HCT116 (cell line): ENCODE measurements at regions not wholly inside any gene's neighbourhood (a gene's known extent, or its start where the extent isn't known, plus 50 kb on each side); places are given as distances from the start of the nearest gene placed in this dataset.

Experiments
- ATAC-seq: fragments of 200-7000 bp; cut with Tn5 transposase; 2 replicates; pipeline ENCODE4 v1.9.1; 2020; ENCODE audit warnings: mild to moderate bottlenecking, moderate library complexity
- BruUV-seq: library from RNA; stranded (reverse); fragments of 400-500 nt; replicated peaks from 2 replicates; lab custom pipeline; 2021; lab: Mats Ljungman, UMichigan
- CTCF ChIA-PET: fragments of 300-600 bp; sonication (Branson Sonifier 250); formaldehyde crosslinking; loops from one replicate; lab custom pipeline; 2021; ENCODE audit warnings: antibody characterized with exemption; lab: Charles Lee
- POLR2A ChIA-PET: fragments of 300-600, 350-600 bp; sonication (Branson Sonifier 250); formaldehyde crosslinking; loops from one replicate; lab custom pipeline; 2021; ENCODE audit warnings: antibody characterized with exemption; lab: Charles Lee
- RAD21 ChIA-PET, 2 experiments: fragments of 300-600 bp; sonication (Branson Sonifier 250); formaldehyde crosslinking; loops; one replicate each; lab custom pipeline; 2023; ENCODE audit warnings: low total read pairs in 2 of 2; ENCODE audit not compliant: uncharacterized antibody in 2 of 2, unreplicated experiment in 2 of 2, low non-redundant PET in 1 of 2; lab: Charles Lee
- DNase-seq: peaks from one replicate; pipeline ENCODE4 v3.0.0-alpha.2; 2010; ENCODE audit warnings: low read depth, low spot score
- H2AFZ ChIP-seq: fragments of 200-600 bp; shearing (Covaris generic), sonication (generic); 2 replicates; pipeline ENCODE4 v1.6.1; 2017; ENCODE audit warnings: low read depth, mixed run types, mixed read lengths, antibody characterized with exemption, low read length; ENCODE audit not compliant: poor library complexity, severe bottlenecking
- H3K27ac ChIP-seq: 2 replicates; pipeline ENCODE4 v1.5.1; 2012; ENCODE audit warnings: low read depth, low read length
- H3K27me3 ChIP-seq: fragments of 200-600 bp; sonication (generic); 2 replicates; pipeline ENCODE4 v1.6.1; 2016; ENCODE audit warnings: mixed run types, low read length, mixed read lengths; ENCODE audit not compliant: insufficient read depth
- H3K36me3 ChIP-seq, 2 experiments: fragments of 200-500 bp in 1 of 2; fragments of 200-600 bp in 1 of 2; sonication (Bioruptor generic) in 1 of 2; sonication (generic) in 1 of 2; 2 replicates each; pipeline versions ENCODE4 v1.5.1 to v1.6.1; 2014 to 2016; ENCODE audit warnings: low read length in 2 of 2, inconsistent platforms in 1 of 2, mixed read lengths in 1 of 2, mixed run types in 1 of 2; ENCODE audit not compliant: insufficient read depth in 2 of 2, control insufficient read depth in 1 of 2
- H3K4me1 ChIP-seq, 2 experiments: fragments of 200-600 bp in 1 of 2; sonication (generic) in 1 of 2; 2 replicates each; pipeline versions ENCODE4 v1.5.1 to v1.6.1; 2012 to 2017; ENCODE audit warnings: low read length in 2 of 2, inconsistent platforms in 1 of 2, mild to moderate bottlenecking in 1 of 2, mixed read lengths in 1 of 2, mixed run types in 1 of 2, moderate library complexity in 1 of 2; ENCODE audit not compliant: insufficient read depth in 2 of 2, control insufficient read depth in 1 of 2
- H3K4me2 ChIP-seq: fragments of 200-600 bp; sonication (generic); 2 replicates; pipeline ENCODE4 v1.6.1; 2017; ENCODE audit warnings: mixed run types, low read length, mixed read lengths
- H3K4me3 ChIP-seq, 2 experiments: fragments of 200-600 bp in 1 of 2; sonication (generic) in 1 of 2; replicated peaks in 1 of 2; 2 replicates each; pipeline ENCODE4 v1.5.1; 2011 to 2016; ENCODE audit warnings: low read length in 2 of 2, control low read depth in 1 of 2, low read depth in 1 of 2, mild to moderate bottlenecking in 1 of 2, mixed read lengths in 1 of 2, mixed run types in 1 of 2
- H3K79me2 ChIP-seq: fragments of 200-600 bp; sonication (generic); 2 replicates; pipeline ENCODE4 v1.6.1; 2017; ENCODE audit warnings: mild to moderate bottlenecking, mixed run types, low read length, moderate library complexity, mixed read lengths; ENCODE audit not compliant: insufficient read depth
- H3K9ac ChIP-seq: fragments of 200-600 bp; sonication (generic); 2 replicates; pipeline ENCODE4 v1.6.1; 2016; ENCODE audit warnings: low read length, mixed read lengths
- H3K9me2 ChIP-seq: fragments of 200-600 bp; sonication (generic), shearing (Covaris generic); 2 replicates; pipeline ENCODE4 v1.6.1; 2017; ENCODE audit warnings: mixed run types, mild to moderate bottlenecking, moderate library complexity; ENCODE audit not compliant: insufficient read depth
- H3K9me3 ChIP-seq, 2 experiments: fragments of 200-500 bp in 1 of 2; fragments of 200-600 bp in 1 of 2; sonication (Bioruptor generic) in 1 of 2; sonication (generic) in 1 of 2; 2 replicates each; pipeline ENCODE4 v1.6.1; 2014 to 2017; ENCODE audit warnings: low read length in 2 of 2, mixed read lengths in 2 of 2, inconsistent platforms in 1 of 2, low read depth in 1 of 2, mild to moderate bottlenecking in 1 of 2, mixed run types in 1 of 2, moderate library complexity in 1 of 2; ENCODE audit not compliant: control insufficient read depth in 1 of 2, insufficient read depth in 1 of 2
- H4K20me1 ChIP-seq: fragments of 200-600 bp; sonication (generic), shearing (Covaris generic); 2 replicates; pipeline ENCODE4 v1.6.1; 2017; ENCODE audit warnings: mixed run types, mild to moderate bottlenecking, moderate library complexity; ENCODE audit not compliant: insufficient read depth
- CBX3 ChIP-seq: IDR thresholded peaks from 2 replicates; pipeline ENCODE4 v1.6.1; 2012; ENCODE audit warnings: low read depth
- EGR1 ChIP-seq: IDR thresholded peaks from 2 replicates; pipeline ENCODE4 v1.6.1; 2012; ENCODE audit warnings: low read depth
- ELF1 ChIP-seq: IDR thresholded peaks from 2 replicates; pipeline ENCODE4 v1.6.1; 2012; ENCODE audit warnings: low read depth, borderline replicate concordance
- EZH2phosphoT487 ChIP-seq: fragments of 200-600 bp; IDR thresholded peaks from 2 replicates; pipeline ENCODE4 v1.6.1; 2018; ENCODE audit warnings: antibody characterized with exemption, borderline replicate concordance
- FOSL1 ChIP-seq: IDR thresholded peaks from 2 replicates; pipeline ENCODE4 v1.6.1; 2012; ENCODE audit warnings: low read depth
- POLR2A ChIP-seq: IDR thresholded peaks from 2 replicates; pipeline ENCODE4 v1.7.0; 2011; ENCODE audit warnings: borderline replicate concordance; ENCODE audit not compliant: insufficient read depth, insufficient read length; ENCODE audit errors: extremely low read depth
- POLR2AphosphoS5 ChIP-seq: IDR thresholded peaks from 2 replicates; pipeline ENCODE4 v1.6.1; 2011; ENCODE audit warnings: mild to moderate bottlenecking, low read depth, low read length, moderate library complexity
- SP1 ChIP-seq: IDR thresholded peaks from 2 replicates; pipeline ENCODE4 v1.6.1; 2012; ENCODE audit warnings: low read depth
- SRF ChIP-seq: IDR thresholded peaks from 2 replicates; pipeline ENCODE4 v1.6.1; 2012; ENCODE audit warnings: low read depth
- TCF7L2 ChIP-seq: IDR thresholded peaks from 2 replicates; pipeline ENCODE4 v1.7.0; 2011; ENCODE audit warnings: borderline replicate concordance, inconsistent platforms; ENCODE audit not compliant: insufficient read depth, insufficient read length; ENCODE audit errors: extremely low read depth
- ZFX ChIP-seq: fragments of 450-650 bp; IDR thresholded peaks from 2 replicates; pipeline ENCODE4 v1.6.1; 2017
- intact Hi-C: fragments of 100-400 bp; cut with micrococcal nuclease; formaldehyde crosslinking; loops from 2 replicates; pipeline ENCODE4 v1.10.0; 2022
- TF ChIP-seq, protein P1 (sequence below): IDR thresholded peaks from 2 replicates; pipeline ENCODE4 v1.6.1; 2011; ENCODE audit warnings: mild to moderate bottlenecking, low read length, moderate library complexity; ENCODE audit not compliant: insufficient replicate concordance; ENCODE audit errors: extremely low read depth
- TF ChIP-seq, protein P2 (sequence below): IDR thresholded peaks from 2 replicates; pipeline ENCODE4 v1.6.1; 2012; ENCODE audit warnings: low read depth
- TF ChIP-seq, protein P3 (sequence below): IDR thresholded peaks from 2 replicates; pipeline ENCODE4 v1.6.1; 2012

DNA sequence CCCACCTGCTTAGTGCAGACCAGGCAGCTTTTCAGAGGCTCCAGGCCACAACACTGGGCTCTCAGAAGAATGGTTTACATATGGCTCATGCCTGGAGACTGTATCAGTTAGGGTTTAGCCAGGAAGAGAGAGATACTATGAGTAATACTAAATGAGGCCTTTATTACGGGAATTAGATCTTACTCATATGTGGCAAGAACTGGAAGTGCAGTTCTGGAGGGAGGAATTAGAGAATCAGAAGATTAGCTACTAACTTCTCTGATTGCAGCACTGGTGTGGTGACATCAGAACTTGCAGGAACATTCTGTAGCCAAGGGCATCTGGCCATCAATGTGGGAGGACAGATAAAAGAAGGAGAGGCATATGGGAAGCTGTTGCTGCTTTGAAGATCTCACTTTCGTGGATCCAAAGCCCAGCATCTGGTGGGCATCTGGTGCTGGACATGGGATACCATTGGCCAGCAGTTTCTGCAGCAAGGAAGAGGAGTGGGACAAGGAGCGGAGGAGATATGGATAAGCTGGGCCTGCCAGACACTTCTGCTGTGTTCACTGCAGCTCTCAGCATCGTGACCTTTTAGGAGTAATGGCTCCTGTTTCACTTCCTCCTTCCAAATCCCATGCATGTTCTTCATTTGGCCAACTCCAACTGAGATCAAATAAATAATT lies 248.5 kb downstream of the BTBD3 start (continued):
- no peak for TF ChIP-seq ELF1
- TF ChIP-seq CBX3 = no peak
- TF ChIP-seq POLR2A = no peak
- TF ChIP-seq EZH2phosphoT487 = no peak
- TF ChIP-seq TCF7L2 = no peak
- TF ChIP-seq SRF = no peak
- no peak for TF ChIP-seq POLR2AphosphoS5
- TF ChIP-seq SP1 = no peak

DNA sequence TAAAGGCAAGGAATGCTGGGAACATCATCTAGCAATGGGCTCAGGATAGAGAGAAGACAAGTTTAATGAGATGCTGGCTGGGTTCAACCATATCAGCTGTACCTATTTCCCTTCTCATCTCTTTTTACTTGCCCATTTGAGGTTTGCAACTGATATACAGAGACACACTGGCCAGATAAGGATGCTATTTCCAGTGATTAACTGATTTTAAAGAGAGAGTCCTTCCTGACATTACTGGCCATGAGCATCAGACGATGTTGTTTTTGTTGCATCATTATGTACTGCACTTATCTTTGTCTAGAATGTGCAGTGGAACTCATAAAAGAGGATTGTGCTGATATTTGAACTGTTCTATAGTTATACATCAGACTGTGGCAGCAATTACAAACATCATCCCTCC lies 252.7 kb downstream of the BTBD3 start:
- Histone ChIP-seq H4K20me1 (no peaks in the 10 kb centered on the region), H3K9me2 (no peaks in the 10 kb centered on the region), H3K4me1 (no peaks in the 10 kb centered on the region), H3K27ac (no peak overlapping the region), H3K4me3 (no peak overlapping the region), H2AFZ (no peak overlapping the region), H3K4me2 (no peak overlapping the region), H3K36me3 (no peaks in the 10 kb centered on the region), H3K79me2 (no peaks in the 10 kb centered on the region), H3K27me3 (no peaks in the 10 kb centered on the region), H3K9ac (no peak overlapping the region), H3K9me3 (peaks cover 13 to 18% of the 10 kb centered on the region in 2 experiments; a peak in 2 of 4 replicates)
- no peak for ATAC-seq
- POLR2A ChIA-PET = no interaction called here
- CTCF ChIA-PET = no interaction called here
- RAD21 ChIA-PET = no interaction called here
- no peak for DNase-seq
- BruUV-seq = no TSS peak
- intact Hi-C loops = no loop called here
- TF ChIP-seq FOSL1 (no peak), SP1 (no peak), SRF (no peak), EGR1 (no peak), ELF1 (no peak), POLR2AphosphoS5 (no peak), ZFX (no peak)
- TF ChIP-seq, protein P1, sequence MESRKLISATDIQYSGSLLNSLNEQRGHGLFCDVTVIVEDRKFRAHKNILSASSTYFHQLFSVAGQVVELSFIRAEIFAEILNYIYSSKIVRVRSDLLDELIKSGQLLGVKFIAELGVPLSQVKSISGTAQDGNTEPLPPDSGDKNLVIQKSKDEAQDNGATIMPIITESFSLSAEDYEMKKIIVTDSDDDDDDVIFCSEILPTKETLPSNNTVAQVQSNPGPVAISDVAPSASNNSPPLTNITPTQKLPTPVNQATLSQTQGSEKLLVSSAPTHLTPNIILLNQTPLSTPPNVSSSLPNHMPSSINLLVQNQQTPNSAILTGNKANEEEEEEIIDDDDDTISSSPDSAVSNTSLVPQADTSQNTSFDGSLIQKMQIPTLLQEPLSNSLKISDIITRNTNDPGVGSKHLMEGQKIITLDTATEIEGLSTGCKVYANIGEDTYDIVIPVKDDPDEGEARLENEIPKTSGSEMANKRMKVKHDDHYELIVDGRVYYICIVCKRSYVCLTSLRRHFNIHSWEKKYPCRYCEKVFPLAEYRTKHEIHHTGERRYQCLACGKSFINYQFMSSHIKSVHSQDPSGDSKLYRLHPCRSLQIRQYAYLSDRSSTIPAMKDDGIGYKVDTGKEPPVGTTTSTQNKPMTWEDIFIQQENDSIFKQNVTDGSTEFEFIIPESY = no peak
- TF ChIP-seq, protein P2, sequence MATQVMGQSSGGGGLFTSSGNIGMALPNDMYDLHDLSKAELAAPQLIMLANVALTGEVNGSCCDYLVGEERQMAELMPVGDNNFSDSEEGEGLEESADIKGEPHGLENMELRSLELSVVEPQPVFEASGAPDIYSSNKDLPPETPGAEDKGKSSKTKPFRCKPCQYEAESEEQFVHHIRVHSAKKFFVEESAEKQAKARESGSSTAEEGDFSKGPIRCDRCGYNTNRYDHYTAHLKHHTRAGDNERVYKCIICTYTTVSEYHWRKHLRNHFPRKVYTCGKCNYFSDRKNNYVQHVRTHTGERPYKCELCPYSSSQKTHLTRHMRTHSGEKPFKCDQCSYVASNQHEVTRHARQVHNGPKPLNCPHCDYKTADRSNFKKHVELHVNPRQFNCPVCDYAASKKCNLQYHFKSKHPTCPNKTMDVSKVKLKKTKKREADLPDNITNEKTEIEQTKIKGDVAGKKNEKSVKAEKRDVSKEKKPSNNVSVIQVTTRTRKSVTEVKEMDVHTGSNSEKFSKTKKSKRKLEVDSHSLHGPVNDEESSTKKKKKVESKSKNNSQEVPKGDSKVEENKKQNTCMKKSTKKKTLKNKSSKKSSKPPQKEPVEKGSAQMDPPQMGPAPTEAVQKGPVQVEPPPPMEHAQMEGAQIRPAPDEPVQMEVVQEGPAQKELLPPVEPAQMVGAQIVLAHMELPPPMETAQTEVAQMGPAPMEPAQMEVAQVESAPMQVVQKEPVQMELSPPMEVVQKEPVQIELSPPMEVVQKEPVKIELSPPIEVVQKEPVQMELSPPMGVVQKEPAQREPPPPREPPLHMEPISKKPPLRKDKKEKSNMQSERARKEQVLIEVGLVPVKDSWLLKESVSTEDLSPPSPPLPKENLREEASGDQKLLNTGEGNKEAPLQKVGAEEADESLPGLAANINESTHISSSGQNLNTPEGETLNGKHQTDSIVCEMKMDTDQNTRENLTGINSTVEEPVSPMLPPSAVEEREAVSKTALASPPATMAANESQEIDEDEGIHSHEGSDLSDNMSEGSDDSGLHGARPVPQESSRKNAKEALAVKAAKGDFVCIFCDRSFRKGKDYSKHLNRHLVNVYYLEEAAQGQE = no peak
- TF ChIP-seq, protein P3, sequence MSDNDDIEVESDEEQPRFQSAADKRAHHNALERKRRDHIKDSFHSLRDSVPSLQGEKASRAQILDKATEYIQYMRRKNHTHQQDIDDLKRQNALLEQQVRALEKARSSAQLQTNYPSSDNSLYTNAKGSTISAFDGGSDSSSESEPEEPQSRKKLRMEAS = no peak
